ENCODE measurements at regions not wholly inside any gene's neighbourhood (a gene's known extent, or its start where the extent isn't known, plus 50 kb on each side); places are given as distances from the start of the nearest gene placed in this dataset.

DNA sequence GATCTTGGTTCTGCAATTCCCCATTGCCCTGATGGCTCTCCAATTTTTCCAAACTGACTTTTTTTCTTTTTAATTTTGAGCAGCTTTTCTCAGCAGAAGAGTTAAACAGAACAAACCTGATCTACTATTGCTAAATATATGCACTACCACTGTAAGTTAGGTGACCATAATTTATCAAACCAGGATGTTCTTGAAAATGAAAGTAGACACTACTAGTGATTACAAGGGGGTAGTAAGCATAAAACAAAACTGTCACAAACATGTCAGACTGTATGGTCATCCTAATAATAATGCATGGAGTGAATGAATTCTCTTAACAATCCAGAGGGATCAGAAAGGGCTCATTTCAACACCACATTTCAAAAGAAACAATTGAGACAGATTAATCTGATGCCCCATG lies 183.0 kb upstream of the FOXN3 start:
- BruUV-seq (replicated peaks): no TSS peak
- H3K27ac ChIP-seq (ENCODE audit: low read depth, low read length, poor library complexity, severe bottlenecking): no peak overlapping the region
- intact Hi-C loops (cut with micrococcal nuclease; ENCODE audit: unreplicated experiment): no loop called here
- H3K36me3 ChIP-seq (ENCODE audit: insufficient read depth, low read length, poor library complexity, severe bottlenecking): no peaks in the 10 kb centered on the region
- ChIA-PET POLR2A (ENCODE audit: low non-redundant PET) (no interaction called here), CTCF (no interaction called here)
- no peak for TF ChIP-seq EZH2 (IDR thresholded peaks at IDR 0.05; ENCODE audit: borderline replicate concordance, low read depth, low read length, poor library complexity, severe bottlenecking)
- TF ChIP-seq, protein P1, sequence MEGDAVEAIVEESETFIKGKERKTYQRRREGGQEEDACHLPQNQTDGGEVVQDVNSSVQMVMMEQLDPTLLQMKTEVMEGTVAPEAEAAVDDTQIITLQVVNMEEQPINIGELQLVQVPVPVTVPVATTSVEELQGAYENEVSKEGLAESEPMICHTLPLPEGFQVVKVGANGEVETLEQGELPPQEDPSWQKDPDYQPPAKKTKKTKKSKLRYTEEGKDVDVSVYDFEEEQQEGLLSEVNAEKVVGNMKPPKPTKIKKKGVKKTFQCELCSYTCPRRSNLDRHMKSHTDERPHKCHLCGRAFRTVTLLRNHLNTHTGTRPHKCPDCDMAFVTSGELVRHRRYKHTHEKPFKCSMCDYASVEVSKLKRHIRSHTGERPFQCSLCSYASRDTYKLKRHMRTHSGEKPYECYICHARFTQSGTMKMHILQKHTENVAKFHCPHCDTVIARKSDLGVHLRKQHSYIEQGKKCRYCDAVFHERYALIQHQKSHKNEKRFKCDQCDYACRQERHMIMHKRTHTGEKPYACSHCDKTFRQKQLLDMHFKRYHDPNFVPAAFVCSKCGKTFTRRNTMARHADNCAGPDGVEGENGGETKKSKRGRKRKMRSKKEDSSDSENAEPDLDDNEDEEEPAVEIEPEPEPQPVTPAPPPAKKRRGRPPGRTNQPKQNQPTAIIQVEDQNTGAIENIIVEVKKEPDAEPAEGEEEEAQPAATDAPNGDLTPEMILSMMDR (conservative IDR thresholded peaks at IDR 0.05; ENCODE audit: low read depth, low read length): no peak
- no peaks in the 10 kb centered on the region for H3K4me1 ChIP-seq (ENCODE audit: insufficient read depth, low read length, poor library complexity, severe bottlenecking)
- no peak overlapping the region for H3K4me3 ChIP-seq (ENCODE audit: low read depth, low read length, poor library complexity, severe bottlenecking)
- no peaks in the 10 kb centered on the region for H3K27me3 ChIP-seq (replicated peaks; ENCODE audit: insufficient read depth, low read depth, low read length, poor library complexity)
- H3K9me3 ChIP-seq (ENCODE audit: low read depth, low read length, poor library complexity, severe bottlenecking): peaks cover 33% of the 10 kb centered on the region
- DNase-seq (ENCODE audit: low spot score): no peak

DNA sequence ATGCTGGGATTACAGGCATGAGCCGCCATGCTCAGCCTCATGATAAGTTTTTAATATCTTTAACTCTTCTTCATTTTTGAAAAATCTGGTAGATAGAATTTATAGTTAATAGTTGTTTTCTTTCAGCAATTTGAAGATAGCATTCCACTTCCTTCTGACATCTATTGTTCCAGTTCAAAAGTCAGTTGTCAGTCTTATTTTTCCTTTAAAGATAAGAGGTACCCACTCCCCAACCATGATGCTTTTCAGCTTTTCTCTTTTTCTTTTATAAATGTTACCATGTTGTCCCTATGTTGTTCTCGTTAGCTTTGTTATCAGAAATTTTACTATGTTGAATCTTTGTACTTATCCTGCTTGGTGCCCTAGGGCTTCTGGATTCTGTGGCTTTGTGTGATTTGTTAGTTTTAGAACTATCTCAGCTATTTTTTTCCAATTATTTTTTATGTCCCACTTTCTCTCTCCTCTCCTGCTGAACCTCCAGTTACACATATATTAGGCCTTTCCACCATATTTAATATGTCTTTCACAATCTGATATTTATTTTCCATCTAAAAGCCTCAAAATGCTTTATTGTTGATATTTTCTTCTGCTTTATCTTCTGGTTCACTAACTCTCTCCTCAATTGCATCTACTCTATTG lies 181.6 kb upstream of the FOXN3 start:
- no peaks in the 10 kb centered on the region for H3K27me3 ChIP-seq (replicated peaks; ENCODE audit: insufficient read depth, low read depth, low read length, poor library complexity)
- H3K36me3 ChIP-seq (ENCODE audit: insufficient read depth, low read length, poor library complexity, severe bottlenecking): no peaks in the 10 kb centered on the region
- H3K9me3 ChIP-seq (ENCODE audit: low read depth, low read length, poor library complexity, severe bottlenecking): peaks cover 33% of the 10 kb centered on the region
- TF ChIP-seq EZH2 (IDR thresholded peaks at IDR 0.05; ENCODE audit: borderline replicate concordance, low read depth, low read length, poor library complexity, severe bottlenecking): no peak
- TF ChIP-seq, protein P1 (conservative IDR thresholded peaks at IDR 0.05; ENCODE audit: low read depth, low read length): no peak
- no peak overlapping the region for H3K4me3 ChIP-seq (ENCODE audit: low read depth, low read length, poor library complexity, severe bottlenecking)
- ChIA-PET POLR2A (ENCODE audit: low non-redundant PET) (no interaction called here), CTCF (no interaction called here)
- no peaks in the 10 kb centered on the region for H3K4me1 ChIP-seq (ENCODE audit: insufficient read depth, low read length, poor library complexity, severe bottlenecking)
- no peak for DNase-seq (ENCODE audit: low spot score)
- no TSS peak for BruUV-seq (replicated peaks)
- intact Hi-C loops (cut with micrococcal nuclease; ENCODE audit: unreplicated experiment): no loop called here
- no peak overlapping the region for H3K27ac ChIP-seq (ENCODE audit: low read depth, low read length, poor library complexity, severe bottlenecking)

- no peak for DNase-seq (ENCODE audit: low spot score)
- Histone ChIP-seq H3K4me1 (ENCODE audit: insufficient read depth, low read length, poor library complexity, severe bottlenecking) (no peaks in the 10 kb centered on the region), H3K27ac (ENCODE audit: low read depth, low read length, poor library complexity, severe bottlenecking) (no peak overlapping the region), H3K36me3 (ENCODE audit: insufficient read depth, low read length, poor library complexity, severe bottlenecking) (no peaks in the 10 kb centered on the region), H3K27me3 (replicated peaks; ENCODE audit: insufficient read depth, low read depth, low read length, poor library complexity) (no peaks in the 10 kb centered on the region), H3K9me3 (ENCODE audit: low read depth, low read length, poor library complexity, severe bottlenecking) (peaks cover 18% of the 10 kb centered on the region), H3K4me3 (ENCODE audit: low read depth, low read length, poor library complexity, severe bottlenecking) (no peak overlapping the region)
- ChIA-PET POLR2A (ENCODE audit: low non-redundant PET) (no interaction called here), CTCF (no interaction called here)
- TF ChIP-seq EZH2 (IDR thresholded peaks at IDR 0.05; ENCODE audit: borderline replicate concordance, low read depth, low read length, poor library complexity, severe bottlenecking): no peak
- TF ChIP-seq, protein P1 (conservative IDR thresholded peaks at IDR 0.05; ENCODE audit: low read depth, low read length): no peak
- no TSS peak for BruUV-seq (replicated peaks)
- intact Hi-C loops (cut with micrococcal nuclease; ENCODE audit: unreplicated experiment): no loop called here
Measured at GRCh38 chr14:89592961-89593360, 175.9 kb upstream of the FOXN3 start.
